ENCODE measurements at regions not wholly inside any gene's neighbourhood (a gene's known extent, or its start where the extent isn't known, plus 50 kb on each side); places are given as distances from the start of the nearest gene placed in this dataset.

DNA sequence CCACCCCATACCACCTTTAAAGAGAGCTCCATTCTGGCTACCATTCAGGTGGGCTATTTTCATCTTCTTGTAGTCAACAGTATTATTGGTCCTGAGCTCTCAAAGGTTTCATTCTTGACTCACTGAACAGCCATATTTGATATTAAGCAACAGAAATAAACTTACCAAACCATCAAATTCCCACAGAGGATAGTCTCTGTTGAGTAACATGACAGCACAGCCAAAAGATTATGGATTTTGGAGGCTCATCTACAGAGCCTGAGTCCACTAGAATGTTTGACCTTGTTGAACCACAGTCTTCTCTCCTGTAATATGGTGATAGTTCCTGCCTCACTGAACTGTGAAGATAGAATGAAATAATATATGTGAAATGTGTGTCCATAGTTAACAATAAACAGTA is 276.3 kb upstream of the LDB2 start:
- TF ChIP-seq, protein P1, sequence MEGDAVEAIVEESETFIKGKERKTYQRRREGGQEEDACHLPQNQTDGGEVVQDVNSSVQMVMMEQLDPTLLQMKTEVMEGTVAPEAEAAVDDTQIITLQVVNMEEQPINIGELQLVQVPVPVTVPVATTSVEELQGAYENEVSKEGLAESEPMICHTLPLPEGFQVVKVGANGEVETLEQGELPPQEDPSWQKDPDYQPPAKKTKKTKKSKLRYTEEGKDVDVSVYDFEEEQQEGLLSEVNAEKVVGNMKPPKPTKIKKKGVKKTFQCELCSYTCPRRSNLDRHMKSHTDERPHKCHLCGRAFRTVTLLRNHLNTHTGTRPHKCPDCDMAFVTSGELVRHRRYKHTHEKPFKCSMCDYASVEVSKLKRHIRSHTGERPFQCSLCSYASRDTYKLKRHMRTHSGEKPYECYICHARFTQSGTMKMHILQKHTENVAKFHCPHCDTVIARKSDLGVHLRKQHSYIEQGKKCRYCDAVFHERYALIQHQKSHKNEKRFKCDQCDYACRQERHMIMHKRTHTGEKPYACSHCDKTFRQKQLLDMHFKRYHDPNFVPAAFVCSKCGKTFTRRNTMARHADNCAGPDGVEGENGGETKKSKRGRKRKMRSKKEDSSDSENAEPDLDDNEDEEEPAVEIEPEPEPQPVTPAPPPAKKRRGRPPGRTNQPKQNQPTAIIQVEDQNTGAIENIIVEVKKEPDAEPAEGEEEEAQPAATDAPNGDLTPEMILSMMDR (IDR thresholded peaks at IDR 0.05), result no peak
- no peak for TF ChIP-seq POLR2A (IDR thresholded peaks at IDR 0.05)
